GM19467 (cell line): ENCODE measurements at regions not wholly inside any gene's neighbourhood (a gene's known extent, or its start where the extent isn't known, plus 50 kb on each side); places are given as distances from the start of the nearest gene placed in this dataset.
A peak's percentile ranks its signal among the peaks of the same experiment; 100 is the strongest.
"Not testable (repeated sequence)": the region's sequence is repeated elsewhere in the genome, so short reads cannot be mapped to it uniquely, and the experiment has no call there.

Experiments
- ATAC-seq: cut with Tn5 transposase; IDR thresholded peaks from one replicate; pipeline ENCODE4 v1.9.1; 2021; ENCODE audit warnings: mild to moderate bottlenecking, moderate library complexity; ENCODE audit not compliant: unreplicated experiment

GRCh38 chr13:21261487-21262216 lies 85.2 kb downstream of the MRPL57 start:
- ATAC-seq = not testable (repeated sequence)

GRCh38 chr13:21263909-21264308 lies 87.5 kb downstream of the MRPL57 start:
- not testable (repeated sequence) for ATAC-seq

GRCh38 chr13:21268485-21268884 lies 92.0 kb downstream of the MRPL57 start:
- ATAC-seq = not testable (repeated sequence)

- ATAC-seq = not testable (repeated sequence)
These were observed 96.0 kb downstream of the MRPL57 start for GRCh38 chr13:21272439-21272838.

GRCh38 chr13:21274457-21274856 lies 98.0 kb downstream of the MRPL57 start:
- ATAC-seq = not testable (repeated sequence)

- ATAC-seq = no peak
These were observed 105.6 kb downstream of the MRPL57 start for GRCh38 chr13:21282065-21282464.

- no peak for ATAC-seq
These were observed 111.0 kb downstream of the MRPL57 start for GRCh38 chr13:21287331-21287907.

GRCh38 chr13:21289475-21289874 lies 113.0 kb downstream of the MRPL57 start:
- ATAC-seq = no peak

- not testable (repeated sequence) for ATAC-seq
These were observed 114.1 kb downstream of the MRPL57 start for GRCh38 chr13:21290442-21291002.

GRCh38 chr13:21291840-21292239 lies 115.4 kb downstream of the MRPL57 start:
- no peak for ATAC-seq

GRCh38 chr13:21296991-21297390 lies 120.5 kb downstream of the MRPL57 start:
- not testable (repeated sequence) for ATAC-seq

GRCh38 chr13:21297447-21297846 lies 121.0 kb downstream of the MRPL57 start:
- no peak for ATAC-seq

GRCh38 chr13:21297914-21298831 lies 121.7 kb downstream of the MRPL57 start:
- peak; percentile 97 for ATAC-seq

GRCh38 chr13:21304256-21304655 lies 127.8 kb downstream of the MRPL57 start:
- no peak for ATAC-seq

- not testable (repeated sequence) for ATAC-seq
These were observed 130.0 kb downstream of the MRPL57 start for GRCh38 chr13:21306300-21307073.

GRCh38 chr13:21307158-21307557 lies 130.7 kb downstream of the MRPL57 start:
- ATAC-seq = not testable (repeated sequence)

- no peak for ATAC-seq
These were observed 132.4 kb downstream of the MRPL57 start for GRCh38 chr13:21308906-21309305.

GRCh38 chr13:21309542-21310172 lies 133.2 kb downstream of the MRPL57 start:
- ATAC-seq = no peak

GRCh38 chr13:21310220-21310619 lies 133.8 kb downstream of the MRPL57 start:
- ATAC-seq = no peak

- not testable (repeated sequence) for ATAC-seq
These were observed 138.5 kb downstream of the MRPL57 start for GRCh38 chr13:21314976-21315375.
